Pancreas (tissue), 10 donors: ENCODE measurements at regions not wholly inside any gene's neighbourhood (a gene's known extent, or its start where the extent isn't known, plus 50 kb on each side); places are given as distances from the start of the nearest gene placed in this dataset.

ENCODE experiments used
- ATAC-seq, 4 donors: fragments of 200-7000 bp; cut with Tn5 transposase; one replicate each; pipeline versions ENCODE4 v1.8.0 to v1.9.1; 2020; ENCODE audit warnings: mild to moderate bottlenecking in 4 of 4, moderate library complexity in 4 of 4
- DNase-seq, 6 donors: peaks; one replicate each; pipeline ENCODE4 v3.0.0-alpha.2; 2020
- FAIRE-seq: peaks from 2 replicates; lab custom pipeline; 2012; peaks lifted over from hg19 to GRCh38; lab: Jason Lieb, UNC
- H3K27ac ChIP-seq, 4 donors: fragments of 200-600 bp; sonication (generic); 1 replicate in 3 of 4; 2 replicates in 1 of 4; pipeline versions ENCODE4 v1.5.0 to v1.8.0; 2020
- H3K27me3 ChIP-seq, 4 donors: fragments of 200-600 bp; one replicate each; pipeline ENCODE4 v1.8.0; 2021
- H3K36me3 ChIP-seq, 3 donors: fragments of 200-600 bp; sonication (generic) in 1 of 3; one replicate each; pipeline versions ENCODE4 v1.5.0 to v1.8.0; 2020 to 2021
- H3K4me1 ChIP-seq, 3 donors: fragments of 200-600 bp; one replicate each; pipeline ENCODE4 v1.8.0; 2021
- H3K4me3 ChIP-seq, 4 donors: fragments of 200-600 bp; sonication (generic) in 2 of 4; one replicate each; pipeline versions ENCODE4 v1.5.0 to v1.8.0; 2020 to 2021
- H3K9me3 ChIP-seq, 4 donors: fragments of 200-600 bp; one replicate each; pipeline ENCODE4 v1.8.0; 2021
- WGBS, 2 donors: extraction: QIAGEN DNeasy Blood & Tissue Kit; methylation state at CpG; one replicate each; pipeline ENCODE4 v1.1.7; 2013; 5-methylcytosine and 5-hydroxymethylcytosine counted together
- intact Hi-C, 3 donors: fragments of 100-400 bp; cut with DNase I; formaldehyde crosslinking; loops; one replicate each; pipeline versions ENCODE4 v1.11.1 to v1.14.2; 2022
- TF ChIP-seq, protein P1 (sequence below), 4 donors: fragments of 200-600 bp; sonication (generic) in 3 of 4; IDR thresholded peaks; one replicate each; pipeline versions ENCODE4 v1.5.0 to v1.8.0; 2021; ENCODE audit warnings: antibody characterized with exemption in 4 of 4
- donor health status: healthy with polysubstance abuse.
- donor health status: DM: no; HTN: no; CAD: no; lungs with moderate emphysema.
- donor health status: DM: no; HTN: no; CAD: no.
- donor health status: control.
- donor health status: control.
- donor health status: Bipolar disorder and iron deficiency.
- donor health status: DM: yes; HTN: yes; CAD: no.
- donor health status: DM: no; HTN: no; CAD: no.
- donor health status: DM: no; HTN: no; CAD: no.
- donor health status: DM: yes; HTN: yes; CAD: no.

DNA sequence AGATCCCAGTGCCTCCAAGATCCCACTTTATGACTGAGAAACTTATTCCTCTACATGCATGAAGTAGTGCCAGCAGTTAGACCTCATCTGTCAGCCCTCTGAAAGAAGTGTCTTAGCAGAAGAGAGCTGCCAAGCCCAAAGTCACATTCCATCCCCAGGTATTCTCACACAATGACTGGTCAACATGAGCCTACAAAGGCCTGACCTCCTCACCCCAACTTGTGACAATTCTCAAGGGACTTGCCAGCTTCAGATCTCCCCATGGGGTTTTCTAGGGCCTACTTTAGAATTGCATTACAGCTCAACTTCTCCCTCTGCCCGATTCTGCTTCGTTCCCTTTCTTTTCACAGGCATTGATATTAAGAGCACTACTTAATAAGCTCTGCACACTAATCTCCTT, 393.8 kb upstream of the SLC30A5 start:
- Histone ChIP-seq H3K27me3 (no peaks in the 10 kb centered on the region), H3K9me3 (no peaks in the 10 kb centered on the region), H3K4me3 (no peak overlapping the region), H3K27ac (no peak overlapping the region), H3K4me1 (no peaks in the 10 kb centered on the region), H3K36me3 (no peaks in the 10 kb centered on the region)
- DNase-seq (no peak), FAIRE-seq (no peak), ATAC-seq (no peak)
- intact Hi-C loops = no loop called here
- WGBS, 2 donors = 81 to 87% methylated on average over 2 of the region's 2 CpGs
- TF ChIP-seq, protein P1, sequence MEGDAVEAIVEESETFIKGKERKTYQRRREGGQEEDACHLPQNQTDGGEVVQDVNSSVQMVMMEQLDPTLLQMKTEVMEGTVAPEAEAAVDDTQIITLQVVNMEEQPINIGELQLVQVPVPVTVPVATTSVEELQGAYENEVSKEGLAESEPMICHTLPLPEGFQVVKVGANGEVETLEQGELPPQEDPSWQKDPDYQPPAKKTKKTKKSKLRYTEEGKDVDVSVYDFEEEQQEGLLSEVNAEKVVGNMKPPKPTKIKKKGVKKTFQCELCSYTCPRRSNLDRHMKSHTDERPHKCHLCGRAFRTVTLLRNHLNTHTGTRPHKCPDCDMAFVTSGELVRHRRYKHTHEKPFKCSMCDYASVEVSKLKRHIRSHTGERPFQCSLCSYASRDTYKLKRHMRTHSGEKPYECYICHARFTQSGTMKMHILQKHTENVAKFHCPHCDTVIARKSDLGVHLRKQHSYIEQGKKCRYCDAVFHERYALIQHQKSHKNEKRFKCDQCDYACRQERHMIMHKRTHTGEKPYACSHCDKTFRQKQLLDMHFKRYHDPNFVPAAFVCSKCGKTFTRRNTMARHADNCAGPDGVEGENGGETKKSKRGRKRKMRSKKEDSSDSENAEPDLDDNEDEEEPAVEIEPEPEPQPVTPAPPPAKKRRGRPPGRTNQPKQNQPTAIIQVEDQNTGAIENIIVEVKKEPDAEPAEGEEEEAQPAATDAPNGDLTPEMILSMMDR (IDR thresholded peaks at IDR 0.05) = no peak

DNA sequence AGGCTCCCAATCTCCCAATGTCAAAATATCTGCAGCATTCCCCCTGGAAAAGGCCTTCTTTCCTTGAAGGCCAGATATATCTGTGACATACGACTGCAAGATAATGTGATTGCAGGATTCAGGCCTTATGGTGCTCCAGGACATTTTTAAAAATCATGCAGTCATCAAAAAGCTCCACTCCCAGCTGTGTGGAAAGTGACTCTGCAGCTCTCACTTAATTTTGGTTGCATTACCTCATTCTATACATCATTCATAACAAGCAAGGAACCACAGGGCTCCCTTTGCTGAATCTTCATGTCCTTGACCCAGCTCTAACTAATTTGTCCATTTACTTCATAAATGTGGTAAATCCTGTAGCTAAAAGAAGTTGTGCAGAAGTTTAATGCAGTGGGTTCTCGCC, 386.2 kb upstream of the SLC30A5 start:
- no peak overlapping the region for H3K4me3 ChIP-seq
- FAIRE-seq (no peak), ATAC-seq (no peak), DNase-seq (no peak)
- H3K9me3 ChIP-seq = no peaks in the 10 kb centered on the region
- no peak overlapping the region for H3K27ac ChIP-seq
- intact Hi-C loops = no loop called here
- 60 to 80% methylated on average over 2 of the region's 2 CpGs for WGBS, 2 donors
- no peaks in the 10 kb centered on the region for H3K36me3 ChIP-seq
- no peaks in the 10 kb centered on the region for H3K27me3 ChIP-seq
- TF ChIP-seq, protein P1 (IDR thresholded peaks at IDR 0.05) = no peak
- no peaks in the 10 kb centered on the region for H3K4me1 ChIP-seq

GRCh38 chr5:68708156-68708841, 385.5 kb upstream of the SLC30A5 start:
- FAIRE-seq (no peak), DNase-seq (no peak), ATAC-seq (no peak)
- 85 to 89% methylated on average over 7 of the region's 7 CpGs for WGBS, 2 donors
- no peak overlapping the region for H3K4me3 ChIP-seq
- H3K36me3 ChIP-seq = no peaks in the 10 kb centered on the region
- H3K9me3 ChIP-seq = no peaks in the 10 kb centered on the region
- no peaks in the 10 kb centered on the region for H3K4me1 ChIP-seq
- H3K27me3 ChIP-seq = no peaks in the 10 kb centered on the region
- TF ChIP-seq, protein P1 (IDR thresholded peaks at IDR 0.05) = no peak
- intact Hi-C loops = no loop called here
- H3K27ac ChIP-seq = no peak overlapping the region

DNA sequence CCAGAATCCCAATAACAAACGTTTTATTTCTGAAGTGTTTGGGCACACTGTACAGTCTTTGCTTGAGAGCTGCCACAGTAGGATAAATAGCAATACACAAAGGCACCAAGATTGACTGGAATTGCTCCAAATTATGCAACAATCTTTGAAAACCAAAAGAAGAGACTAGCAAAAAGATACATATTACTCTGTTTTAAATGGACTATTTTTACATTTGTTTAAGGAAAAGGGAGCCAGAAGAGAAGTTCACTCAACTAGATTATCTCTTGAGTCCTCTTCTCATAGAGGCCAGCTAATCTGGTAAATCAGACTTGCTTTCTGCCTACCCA, 385.0 kb upstream of the SLC30A5 start:
- H3K27me3 ChIP-seq = no peaks in the 10 kb centered on the region
- intact Hi-C loops = no loop called here
- H3K4me3 ChIP-seq = no peak overlapping the region
- no peaks in the 10 kb centered on the region for H3K36me3 ChIP-seq
- no peak overlapping the region for H3K27ac ChIP-seq
- TF ChIP-seq, protein P1 (IDR thresholded peaks at IDR 0.05) = no peak
- DNase-seq (no peak), FAIRE-seq (no peak), ATAC-seq (no peak)
- no peaks in the 10 kb centered on the region for H3K4me1 ChIP-seq
- 14 to 15% methylated on average over 1 of the region's 1 CpG for WGBS, 2 donors
- H3K9me3 ChIP-seq = no peaks in the 10 kb centered on the region

DNA sequence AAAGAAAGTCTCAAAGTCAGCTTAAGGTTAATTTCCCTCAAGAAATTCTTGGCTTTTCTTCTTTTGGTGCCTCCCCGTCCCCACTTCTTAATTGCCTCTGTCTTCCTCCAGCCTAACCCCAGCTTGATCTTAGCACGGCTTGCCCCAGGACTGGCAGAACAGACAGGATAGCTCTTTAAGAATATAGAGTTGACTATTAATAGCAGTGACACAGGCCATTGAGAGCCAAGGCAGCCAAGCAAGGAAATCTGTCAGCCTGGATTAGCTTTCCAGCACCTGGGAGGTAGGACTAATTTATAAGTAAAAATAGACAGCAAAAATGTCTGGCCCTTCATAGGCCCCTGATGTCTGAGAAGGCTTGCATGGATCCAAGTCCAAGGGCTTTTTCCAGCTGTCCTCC, 384.6 kb upstream of the SLC30A5 start:
- no peak for DNase-seq
- Histone ChIP-seq H3K36me3 (no peaks in the 10 kb centered on the region), H3K9me3 (no peaks in the 10 kb centered on the region), H3K4me3 (no peak overlapping the region), H3K27ac (no peak overlapping the region), H3K4me1 (no peaks in the 10 kb centered on the region), H3K27me3 (no peaks in the 10 kb centered on the region)
- TF ChIP-seq, protein P1 (IDR thresholded peaks at IDR 0.05) = no peak
- ATAC-seq = no peak
- WGBS, 2 donors = 87 to 88% methylated on average over 2 of the region's 2 CpGs
- no peak for FAIRE-seq
- intact Hi-C loops = no loop called here
